ENCODE measurements at regions not wholly inside any gene's neighbourhood (a gene's known extent, or its start where the extent isn't known, plus 50 kb on each side); places are given as distances from the start of the nearest gene placed in this dataset.

GRCh38 chr1:192952646-192953045 is 106.5 kb downstream of the UCHL5 start:
- H3K4me1 Mint-ChIP-seq (ENCODE audit: low read depth) = peaks cover 14% of the 10 kb centered on the region
- H3K27ac Mint-ChIP-seq = no peak overlapping the region

DNA sequence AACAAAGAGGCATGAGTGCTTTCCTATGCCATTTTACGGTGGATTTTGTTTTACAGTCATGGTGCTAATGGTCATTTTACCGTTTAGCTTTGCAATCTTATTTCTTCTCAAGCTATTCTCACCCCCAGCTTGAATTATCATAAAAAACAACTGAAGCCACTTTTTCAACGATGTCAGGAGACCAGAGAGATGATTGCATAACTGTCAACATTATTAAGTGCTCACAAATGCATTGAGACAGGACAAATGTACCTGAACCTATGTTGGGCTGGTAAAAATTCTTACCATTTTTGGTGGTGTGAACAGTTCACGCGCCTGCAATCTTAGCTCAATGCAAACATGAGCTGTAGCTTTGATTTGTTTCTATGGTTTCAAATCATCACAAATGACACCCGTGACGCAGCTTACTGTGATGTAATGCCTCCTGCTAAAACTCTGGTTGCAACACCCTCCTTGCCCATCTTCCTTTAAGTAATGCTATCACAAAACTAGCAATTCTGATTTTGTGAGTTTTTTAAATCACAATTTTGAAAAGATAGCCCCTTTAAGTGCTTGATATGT is 104.4 kb downstream of the UCHL5 start:
- Mint-ChIP-seq H3K27ac (no peak overlapping the region), H3K27me3 (ENCODE audit: insufficient read depth) (no peaks in the 10 kb centered on the region; the same call in 1 of the 2 replicates), H3K4me3 (no peak overlapping the region), H3K9me3 (no peaks in the 10 kb centered on the region), H3K36me3 (ENCODE audit: low read depth) (no peaks in the 10 kb centered on the region), H3K4me1 (ENCODE audit: low read depth) (peaks cover 14% of the 10 kb centered on the region)
- DNase-seq = no peak
- no peak for TF ChIP-seq CTCF (IDR thresholded peaks at IDR 0.05)

More at GRCh38 chr1:192952646-192953045, 106.5 kb downstream of the UCHL5 start:
- H3K36me3 Mint-ChIP-seq (ENCODE audit: low read depth) = no peaks in the 10 kb centered on the region
- peaks cover 2% of the 10 kb centered on the region; the same call in 1 of the 2 replicates for H3K27me3 Mint-ChIP-seq (ENCODE audit: insufficient read depth)
- TF ChIP-seq CTCF (IDR thresholded peaks at IDR 0.05) = no peak
- H3K9me3 Mint-ChIP-seq = no peaks in the 10 kb centered on the region
- DNase-seq = no peak
- no peak overlapping the region for H3K4me3 Mint-ChIP-seq

DNA sequence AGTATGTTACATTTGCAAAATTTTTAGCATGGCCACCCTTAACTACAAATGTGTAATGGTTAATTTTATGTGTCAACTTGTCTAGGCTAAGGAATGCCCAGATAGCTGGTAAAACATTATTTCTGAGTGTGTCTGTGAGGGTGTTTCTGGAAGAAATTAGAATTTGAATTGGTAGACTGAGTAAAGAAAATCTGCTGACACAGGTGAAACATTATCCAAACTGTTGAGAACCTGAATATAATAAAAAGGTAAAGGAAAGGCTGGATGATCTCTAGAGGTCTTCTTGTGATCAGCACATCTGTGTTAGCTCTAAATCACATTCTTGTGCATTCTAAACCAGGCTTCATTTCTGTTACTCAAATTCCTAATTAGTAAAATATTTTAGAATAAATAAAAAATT is 100.8 kb downstream of the UCHL5 start:
- no peak for DNase-seq
- Mint-ChIP-seq H3K9me3 (no peaks in the 10 kb centered on the region), H3K36me3 (ENCODE audit: low read depth) (no peaks in the 10 kb centered on the region), H3K27me3 (ENCODE audit: insufficient read depth) (no peaks in the 10 kb centered on the region; the same call in 1 of the 2 replicates), H3K4me3 (no peak overlapping the region), H3K4me1 (ENCODE audit: low read depth) (no peaks in the 10 kb centered on the region), H3K27ac (no peak overlapping the region)
- TF ChIP-seq CTCF (IDR thresholded peaks at IDR 0.05) = no peak

DNA sequence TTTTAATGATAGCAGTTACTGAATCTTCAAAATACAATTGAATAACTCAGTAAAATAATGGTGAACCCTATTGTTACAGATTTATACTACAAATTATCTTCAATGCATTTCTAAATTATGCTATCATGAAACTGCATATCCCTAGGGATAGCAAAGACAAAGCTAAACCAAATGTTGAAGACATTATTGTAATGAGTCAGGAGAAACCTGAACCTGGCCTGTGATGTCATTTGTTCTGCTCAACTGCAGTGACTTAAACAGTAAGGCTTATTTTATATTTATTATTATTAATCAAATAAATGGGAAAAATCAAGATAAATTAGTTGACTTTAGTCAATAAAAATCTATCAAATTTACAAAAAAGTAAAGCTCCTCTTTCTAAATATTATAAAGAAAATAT is 100.3 kb downstream of the UCHL5 start:
- H3K27me3 Mint-ChIP-seq (ENCODE audit: insufficient read depth) = no peaks in the 10 kb centered on the region; the same call in 1 of the 2 replicates
- no peak overlapping the region for H3K27ac Mint-ChIP-seq
- H3K4me1 Mint-ChIP-seq (ENCODE audit: low read depth) = no peaks in the 10 kb centered on the region
- no peak for TF ChIP-seq CTCF (IDR thresholded peaks at IDR 0.05)
- no peaks in the 10 kb centered on the region for H3K36me3 Mint-ChIP-seq (ENCODE audit: low read depth)
- H3K9me3 Mint-ChIP-seq = no peaks in the 10 kb centered on the region
- no peak for DNase-seq
- no peak overlapping the region for H3K4me3 Mint-ChIP-seq

DNA sequence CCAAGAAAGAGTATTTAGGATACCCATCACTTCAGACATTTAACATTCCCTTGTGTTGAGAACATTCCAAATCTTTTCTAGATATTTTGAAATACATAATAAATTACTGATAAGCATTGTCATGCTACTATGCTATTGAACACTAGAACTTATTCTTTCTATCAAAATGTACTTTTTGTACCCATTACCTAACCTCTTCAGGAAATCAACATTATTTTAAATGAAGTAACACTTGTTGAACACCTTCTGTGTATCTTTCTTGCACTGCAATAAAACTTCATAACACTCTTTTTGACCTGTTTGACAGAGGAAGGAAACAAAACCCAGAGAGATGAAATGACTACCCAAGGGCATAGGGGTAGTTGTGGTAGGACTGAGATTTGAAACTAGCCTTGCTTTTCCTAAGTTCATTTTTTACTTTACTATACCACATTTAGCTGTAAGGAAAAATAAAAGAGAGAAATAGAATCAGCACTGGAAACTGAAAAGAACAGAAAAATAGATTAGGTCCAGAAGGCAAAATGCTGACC is 99.4 kb downstream of the UCHL5 start:
- H3K36me3 Mint-ChIP-seq (ENCODE audit: low read depth) = no peaks in the 10 kb centered on the region
- H3K4me1 Mint-ChIP-seq (ENCODE audit: low read depth) = no peaks in the 10 kb centered on the region
- no peak for DNase-seq
- TF ChIP-seq CTCF (IDR thresholded peaks at IDR 0.05) = no peak
- no peak overlapping the region for H3K27ac Mint-ChIP-seq
- H3K27me3 Mint-ChIP-seq (ENCODE audit: insufficient read depth) = peaks cover 1% of the 10 kb centered on the region
- H3K4me3 Mint-ChIP-seq = no peak overlapping the region
- no peaks in the 10 kb centered on the region for H3K9me3 Mint-ChIP-seq

Measured in HFFc6 (cell line).